GM18499 (cell line): ENCODE measurements at regions not wholly inside any gene's neighbourhood (a gene's known extent, or its start where the extent isn't known, plus 50 kb on each side); places are given as distances from the start of the nearest gene placed in this dataset.

Experiments
- ATAC-seq: cut with Tn5 transposase; IDR thresholded peaks from one replicate; pipeline ENCODE4 v1.9.1; 2021; ENCODE audit warnings: moderate number of reproducible peaks; ENCODE audit not compliant: insufficient read depth, unreplicated experiment

DNA sequence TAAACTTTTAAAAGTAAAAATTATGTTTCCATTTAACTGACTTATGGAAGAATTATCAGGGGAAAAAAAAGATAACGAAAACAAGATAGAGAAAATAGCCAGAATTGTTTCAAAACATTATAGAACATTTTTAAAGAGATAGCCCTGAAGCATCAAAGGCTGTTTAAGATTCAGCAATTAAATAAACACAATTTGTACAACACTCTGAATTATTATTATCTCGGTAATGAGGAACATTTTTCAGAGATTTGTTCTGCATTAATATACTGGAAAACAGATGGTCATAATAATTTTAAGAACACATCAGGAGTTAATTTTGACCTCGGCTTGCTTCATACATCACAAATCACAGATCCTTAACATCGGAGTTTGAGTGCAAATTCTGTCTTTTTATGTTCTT is 643.8 kb downstream of the SORCS1 start:
- no peak for ATAC-seq

DNA sequence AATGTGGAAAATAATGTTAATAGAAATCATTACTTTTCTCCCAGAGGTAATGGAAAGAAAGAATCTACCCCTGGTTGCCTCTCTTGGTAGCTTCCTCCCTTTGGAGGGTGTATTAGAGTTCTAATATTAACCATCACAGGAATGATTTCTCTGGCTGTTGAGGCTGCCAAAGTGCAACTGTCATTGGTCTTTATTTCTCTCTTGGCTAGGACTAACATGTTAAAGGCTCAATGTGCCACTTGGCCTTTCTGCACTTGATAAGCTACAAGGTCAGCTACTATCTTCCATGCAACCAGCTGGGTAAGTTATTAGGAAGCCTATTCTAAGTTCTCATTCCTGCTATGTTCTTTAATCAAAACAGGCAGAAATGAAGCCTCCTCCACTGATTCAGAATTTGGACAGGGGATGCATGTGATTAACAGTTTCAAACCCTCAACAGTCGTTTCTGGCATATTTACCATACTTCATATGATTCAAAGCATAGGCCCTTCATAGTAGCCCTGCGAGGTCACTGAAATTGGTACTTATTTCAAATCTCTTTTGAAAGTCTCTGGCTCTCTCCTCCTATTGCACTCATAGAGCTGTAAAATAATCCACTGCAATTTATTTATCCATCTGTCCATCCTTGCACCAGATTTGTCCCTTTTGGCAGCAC is 645.0 kb downstream of the SORCS1 start:
- no peak for ATAC-seq

DNA sequence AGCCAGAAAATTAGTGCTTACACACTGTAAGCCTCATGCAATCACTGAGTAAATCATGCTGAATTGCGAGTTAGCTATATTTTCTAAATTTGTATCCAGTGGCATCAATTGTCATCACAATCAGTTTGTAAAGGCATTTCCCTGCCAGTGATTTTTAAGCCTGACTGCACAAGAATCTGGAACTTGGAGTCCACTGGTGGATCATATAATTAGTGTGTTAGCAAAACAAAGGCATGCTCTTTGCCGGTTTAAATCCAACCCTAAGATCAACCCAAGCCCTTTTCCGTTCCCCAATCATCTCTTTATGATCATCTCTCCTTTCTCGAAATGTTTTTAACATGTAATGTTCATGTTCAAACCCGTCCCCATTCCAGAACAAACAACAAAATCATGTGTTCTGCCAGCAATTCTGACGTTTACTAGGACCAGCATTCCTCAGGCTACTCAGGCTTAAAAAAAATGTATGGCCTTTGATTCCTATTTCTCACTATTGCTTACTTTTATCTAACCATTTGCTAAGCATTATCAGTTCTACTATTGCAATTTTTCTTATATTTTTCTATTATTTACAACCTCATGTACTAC is 649.2 kb downstream of the SORCS1 start:
- ATAC-seq, result no peak

DNA sequence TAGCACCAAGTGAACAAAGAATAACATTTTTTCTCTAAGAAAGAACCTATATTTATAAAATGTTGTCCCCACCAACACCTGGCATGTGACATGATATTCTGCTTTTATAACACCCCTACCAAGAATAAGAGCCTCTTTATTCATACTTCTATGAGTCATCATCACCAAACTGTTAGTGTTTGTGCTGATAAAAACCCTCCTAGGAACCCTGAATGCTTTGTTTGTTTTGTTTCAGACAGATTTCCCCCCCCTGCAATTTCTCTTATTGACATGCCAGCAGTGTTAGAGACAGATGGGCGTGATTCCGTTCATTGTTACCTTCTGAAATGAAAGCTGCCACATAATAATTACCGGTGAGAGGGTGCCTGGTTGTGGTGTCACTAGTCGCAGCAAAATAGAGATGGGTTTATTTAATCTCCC is 651.1 kb downstream of the SORCS1 start:
- no peak for ATAC-seq

DNA sequence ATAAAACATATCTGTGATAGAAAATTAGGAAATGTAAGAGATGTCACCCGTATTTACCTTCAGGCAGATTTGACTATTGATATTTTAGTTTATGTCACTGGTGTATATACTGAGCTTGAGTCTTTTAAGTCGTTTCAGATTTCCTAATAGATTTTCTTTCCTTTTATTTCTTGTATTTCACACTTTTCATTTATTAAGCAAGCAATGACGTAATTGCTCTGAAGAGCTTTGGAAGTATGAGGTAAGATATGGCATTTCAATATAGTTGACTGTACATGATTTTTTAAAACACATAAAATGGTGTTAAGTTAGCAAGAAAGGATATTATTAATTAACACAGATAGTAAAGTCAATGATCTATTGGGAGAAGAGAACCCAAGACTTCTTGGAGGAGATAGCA is 652.6 kb downstream of the SORCS1 start:
- ATAC-seq, result no peak

DNA sequence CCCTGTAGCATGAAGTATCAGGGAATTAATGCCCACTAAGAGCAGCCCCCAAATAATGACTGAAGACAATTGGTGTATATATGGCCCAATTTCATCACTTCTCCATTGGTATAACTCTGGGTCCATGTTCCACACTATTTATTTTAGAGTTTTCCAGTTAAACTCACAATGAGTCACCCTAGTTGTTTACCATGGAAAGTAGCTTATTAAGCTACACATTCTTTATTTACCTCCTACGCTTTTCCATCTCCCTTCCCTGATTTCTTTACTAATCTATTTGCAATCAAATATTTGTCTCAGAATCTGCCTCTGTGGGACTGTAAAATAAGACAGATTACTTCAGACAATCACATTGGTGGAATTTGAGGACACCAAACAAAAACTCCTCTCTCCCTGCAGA is 655.6 kb downstream of the SORCS1 start:
- no peak for ATAC-seq

DNA sequence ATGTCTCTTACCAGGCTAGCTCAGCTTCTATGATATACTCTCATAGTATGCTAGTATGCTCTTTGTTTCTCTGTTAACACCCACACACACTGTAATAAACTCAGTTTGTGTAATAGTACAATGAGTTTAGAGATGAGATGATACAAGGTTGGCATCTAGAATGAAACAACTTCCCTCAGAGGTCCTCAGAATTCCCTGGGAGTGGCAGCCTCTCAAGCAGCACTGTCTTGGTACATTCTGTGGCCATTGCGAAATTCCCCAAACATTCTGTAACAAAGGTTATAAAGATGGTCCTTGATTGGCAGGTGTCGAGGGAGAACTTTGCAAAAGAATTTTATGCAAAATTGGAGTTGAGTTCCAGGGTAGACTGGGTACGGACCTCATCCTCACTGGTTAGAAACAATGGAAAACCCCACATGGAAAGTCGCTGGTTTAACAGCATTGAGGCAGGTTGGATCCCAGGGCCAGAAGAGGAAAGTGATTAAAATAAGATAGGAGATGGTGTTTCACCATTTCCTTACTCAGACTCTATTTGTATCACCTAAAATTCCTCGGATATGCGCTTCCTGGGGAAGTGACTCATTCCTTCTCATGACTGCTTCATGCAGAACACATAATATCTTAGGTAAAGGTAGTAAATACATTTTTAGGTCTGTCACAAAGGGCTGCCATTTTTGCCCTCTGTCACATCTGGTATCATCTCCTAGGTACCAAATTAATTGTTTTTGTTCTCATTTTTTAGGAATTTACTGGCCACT is 657.8 kb downstream of the SORCS1 start:
- ATAC-seq, result no peak

DNA sequence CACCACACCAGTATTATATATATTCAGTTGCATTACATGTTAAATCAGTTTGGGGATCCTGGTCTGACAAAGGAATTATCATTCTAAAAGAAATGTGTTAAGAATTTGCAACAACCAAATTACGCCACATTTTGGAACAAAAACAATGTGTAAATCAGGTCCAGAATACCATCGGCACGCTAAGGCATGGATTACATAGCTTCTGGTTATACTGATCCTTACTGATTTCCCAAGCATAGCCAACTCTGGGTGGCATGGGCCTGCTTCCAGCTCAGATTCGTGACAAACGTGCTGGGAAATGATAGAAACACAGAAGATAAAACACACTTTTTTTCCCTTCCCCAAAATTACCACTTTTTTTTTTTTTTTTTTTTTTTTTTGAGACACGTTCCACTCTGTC is 660.0 kb downstream of the SORCS1 start:
- ATAC-seq, result no peak

DNA sequence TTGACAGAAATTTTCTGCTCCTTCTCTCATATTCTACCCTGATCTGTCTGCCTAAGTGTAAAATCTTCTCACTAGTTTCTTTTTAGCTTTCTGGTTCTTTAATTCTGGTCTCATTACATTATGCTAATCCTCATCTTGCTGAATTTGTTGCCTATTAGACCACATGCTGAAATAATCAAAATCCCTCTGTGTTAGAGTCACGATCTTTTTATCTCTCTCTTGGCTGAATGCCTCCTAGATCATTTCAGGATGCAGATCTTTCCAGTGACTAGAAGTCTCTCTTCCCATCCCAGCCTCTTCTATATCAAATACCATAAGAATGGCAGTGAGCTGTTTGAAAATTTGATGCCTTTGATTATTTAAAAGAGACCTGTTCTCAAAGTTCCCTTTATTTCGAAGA is 661.9 kb downstream of the SORCS1 start:
- no peak for ATAC-seq

DNA sequence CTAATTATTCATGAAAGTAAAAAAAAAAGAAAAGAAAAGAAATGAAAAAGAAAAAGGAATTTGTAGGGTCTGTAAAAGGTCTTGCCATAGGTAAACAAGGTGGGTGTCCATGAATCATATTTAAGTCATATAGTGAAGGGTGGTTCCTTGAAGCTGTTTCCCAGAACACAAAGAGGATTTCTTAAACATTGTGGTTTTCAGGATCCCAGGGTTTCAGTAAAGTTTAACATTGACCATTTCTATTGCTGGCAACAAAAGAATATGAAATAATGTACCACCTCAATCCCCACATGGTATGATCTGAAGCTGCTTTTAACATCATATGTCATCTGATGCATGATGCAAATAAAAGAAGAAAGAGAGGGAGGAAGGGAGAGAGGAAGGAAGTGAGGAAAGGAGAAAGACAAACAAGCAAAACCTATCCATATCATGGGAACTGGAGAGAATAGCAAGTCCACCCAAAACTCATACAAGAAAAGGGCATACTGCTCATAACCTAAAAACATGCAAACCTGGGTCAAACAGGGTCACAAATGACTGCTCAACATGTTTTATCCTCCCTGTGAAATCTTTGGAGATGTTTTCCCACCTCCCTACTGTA is 663.5 kb downstream of the SORCS1 start:
- no peak for ATAC-seq

DNA sequence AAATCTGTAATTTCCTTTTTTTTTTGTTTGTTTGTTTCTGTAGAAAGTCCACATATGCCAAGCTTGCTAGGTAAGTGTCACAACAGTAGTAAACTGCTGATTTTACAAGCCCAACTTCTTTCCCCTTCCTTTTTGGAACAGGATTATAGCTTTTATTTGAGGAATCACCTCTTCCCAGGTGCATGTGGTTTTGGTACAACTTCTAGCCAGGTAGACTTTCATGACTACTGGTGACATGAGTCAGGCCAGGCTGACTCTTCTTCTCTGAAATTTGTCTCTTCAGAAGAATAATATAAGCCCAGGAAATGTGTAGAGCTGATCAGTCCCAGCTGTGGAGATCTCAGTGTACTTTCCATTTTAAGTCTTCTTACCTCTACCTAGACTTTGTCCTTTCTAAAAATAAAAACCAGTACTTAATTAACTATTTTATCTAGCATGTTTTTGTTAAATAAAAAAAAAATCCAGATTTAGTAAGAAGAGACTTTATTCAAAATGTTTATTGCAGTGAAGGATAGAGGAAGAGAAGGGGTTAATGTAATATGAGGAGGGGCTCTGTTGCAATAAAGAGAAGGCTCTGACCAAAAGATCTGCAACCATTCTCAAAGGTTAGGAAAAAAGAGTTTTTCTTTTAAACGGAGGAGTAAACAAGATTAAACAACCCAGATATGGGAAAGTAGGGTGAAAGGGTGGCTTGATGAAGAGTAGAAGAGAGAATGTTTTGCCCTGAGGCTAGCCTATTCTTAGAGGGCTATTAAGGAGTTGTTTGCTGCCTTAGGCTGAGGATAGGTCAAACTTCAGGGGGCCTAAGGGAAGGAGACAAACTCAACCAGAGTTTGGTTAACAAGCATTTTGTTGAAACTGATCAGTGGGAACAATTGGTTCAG is 664.2 kb downstream of the SORCS1 start:
- ATAC-seq, result no peak

DNA sequence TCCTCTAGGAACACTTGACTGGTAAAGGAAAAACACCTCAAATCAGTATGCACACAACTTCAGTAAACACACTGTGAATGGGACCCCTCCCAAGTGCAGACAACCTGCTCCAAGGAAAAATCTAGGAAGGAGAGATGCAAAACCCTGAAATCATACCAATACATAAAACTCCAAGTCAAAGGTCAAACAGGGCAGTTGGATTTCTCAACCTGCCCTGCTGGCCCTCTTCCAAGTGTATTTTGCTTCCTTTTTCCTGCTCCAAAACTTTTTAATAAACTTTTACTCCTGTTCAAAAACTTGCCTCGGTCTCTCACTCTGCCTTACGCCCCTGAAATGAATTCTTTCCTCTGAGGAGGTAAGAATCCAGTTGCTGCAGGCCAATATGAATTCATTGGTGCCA is 665.1 kb downstream of the SORCS1 start:
- no peak for ATAC-seq

DNA sequence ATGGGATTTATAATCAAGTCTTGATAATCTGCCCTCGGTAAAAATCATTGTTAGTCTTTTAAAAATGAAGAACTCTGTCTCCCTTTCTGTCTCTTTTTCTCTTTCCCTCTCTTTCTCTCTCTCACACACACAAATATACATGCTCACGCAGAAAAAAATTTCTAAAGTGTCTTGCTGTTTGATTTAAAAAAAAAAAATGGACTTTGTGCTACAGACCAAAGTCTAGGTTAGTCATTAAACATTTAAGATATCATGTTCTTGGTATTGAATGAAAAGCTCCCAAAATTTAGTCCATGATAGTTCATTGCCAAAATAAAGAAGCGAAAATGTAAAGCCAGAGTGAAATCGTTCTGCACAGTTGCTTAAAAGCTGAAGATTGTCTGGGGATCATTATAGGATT is 665.8 kb downstream of the SORCS1 start:
- no peak for ATAC-seq

DNA sequence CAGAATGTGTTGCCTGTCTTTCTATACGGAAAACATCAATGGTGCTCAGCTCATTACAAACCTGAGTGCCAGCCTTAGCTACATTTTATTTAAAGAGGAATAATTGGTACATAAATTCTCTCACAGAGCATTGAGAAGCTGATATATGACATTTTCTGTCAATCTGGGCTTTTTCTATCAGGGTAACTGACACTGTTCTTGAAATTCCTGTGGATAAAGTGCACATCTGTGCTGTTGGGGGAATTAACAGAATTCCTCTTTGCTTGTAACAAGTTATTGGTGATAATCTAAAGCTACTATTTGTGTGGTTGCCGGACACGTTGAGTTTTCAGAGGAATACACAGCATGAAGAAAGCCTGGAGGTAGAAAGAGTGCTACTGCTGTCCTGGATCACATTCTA is 668.6 kb downstream of the SORCS1 start:
- ATAC-seq, result no peak

DNA sequence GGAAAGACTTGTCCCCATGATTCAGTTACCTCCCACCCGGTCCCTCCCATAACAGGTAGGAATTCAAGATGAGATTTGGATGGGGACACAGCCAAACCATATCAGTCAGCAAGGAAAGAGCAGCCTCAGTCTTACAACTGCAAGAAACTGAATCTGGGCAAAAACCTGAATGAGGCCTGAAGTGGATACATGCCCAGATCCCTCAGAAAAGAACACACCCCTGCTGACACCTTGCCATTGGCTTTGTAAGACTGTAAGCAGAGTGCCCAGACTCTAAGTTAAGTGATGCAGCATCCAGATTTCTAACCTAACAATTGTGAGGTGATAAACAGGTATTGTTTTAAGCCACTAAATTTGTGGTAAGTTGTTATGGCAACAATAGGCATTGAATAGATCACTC is 670.8 kb downstream of the SORCS1 start:
- no peak for ATAC-seq

DNA sequence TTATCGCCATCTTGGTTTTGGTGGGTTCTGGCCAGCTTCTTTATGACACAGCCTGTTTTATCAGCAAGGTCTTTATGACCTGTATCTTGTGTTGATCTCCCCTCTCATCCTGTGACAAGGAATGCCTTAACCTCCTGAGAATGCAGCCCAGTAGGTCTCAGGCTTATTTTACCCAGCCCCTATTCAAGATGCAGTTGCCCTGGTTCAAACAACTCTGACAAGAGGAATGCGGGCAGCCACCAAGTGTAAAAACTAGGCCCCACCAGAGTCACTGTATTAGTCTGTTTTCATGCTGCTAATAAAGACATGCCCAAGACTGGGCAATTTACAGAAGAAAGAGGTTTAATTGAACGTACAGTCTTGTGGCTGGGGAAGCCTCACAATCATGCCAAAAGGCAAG is 671.3 kb downstream of the SORCS1 start:
- no peak for ATAC-seq

DNA sequence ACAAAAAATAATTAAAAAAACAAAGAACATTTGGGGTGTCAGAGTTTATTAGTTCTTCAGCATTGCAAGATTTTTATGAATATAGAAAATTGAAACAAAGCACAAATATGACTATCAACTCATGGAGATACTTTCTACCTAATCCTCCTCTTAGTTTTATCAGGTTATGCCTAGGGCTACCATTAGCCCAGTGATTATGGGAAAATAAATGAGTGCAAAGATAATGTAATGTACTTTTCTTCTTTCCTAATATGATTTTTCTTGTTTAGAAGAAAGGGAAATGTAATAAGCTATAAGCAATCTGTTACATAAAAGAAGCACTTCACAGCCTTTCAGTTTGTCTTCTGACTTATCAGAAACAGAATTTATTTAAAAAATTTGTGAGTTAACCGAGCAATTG is 676.8 kb downstream of the SORCS1 start:
- no peak for ATAC-seq

DNA sequence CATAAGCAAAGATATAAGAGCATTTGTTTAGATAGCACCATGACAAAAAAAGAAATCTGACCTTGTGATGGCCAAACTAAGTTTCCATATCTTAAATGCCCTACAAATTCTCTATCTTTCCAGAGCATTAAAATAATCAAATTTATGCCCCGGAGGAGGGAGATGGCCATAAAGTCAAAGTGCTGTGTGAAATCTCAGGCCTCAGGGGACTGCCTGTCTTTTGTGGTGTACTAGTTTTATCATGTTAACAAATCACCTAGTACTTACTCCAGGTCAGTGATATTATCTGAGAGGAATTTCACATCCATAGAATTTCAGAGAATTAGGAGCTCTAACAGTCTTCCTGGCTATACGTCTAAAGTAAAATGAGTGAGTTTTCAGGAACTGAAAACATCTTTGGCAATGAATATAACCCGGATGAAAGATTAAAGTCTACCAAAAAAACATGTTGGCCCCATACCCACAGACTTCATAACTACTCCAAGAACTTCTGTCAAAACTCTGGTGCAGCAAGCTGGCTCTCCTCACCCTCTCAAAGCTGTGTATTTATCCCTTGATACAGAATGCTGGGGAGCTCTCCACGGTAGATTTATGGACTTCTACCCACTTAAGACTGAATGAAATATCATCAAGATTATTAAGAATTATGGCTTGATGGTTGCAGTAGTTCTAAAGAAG is 682.8 kb downstream of the SORCS1 start:
- ATAC-seq, result no peak

DNA sequence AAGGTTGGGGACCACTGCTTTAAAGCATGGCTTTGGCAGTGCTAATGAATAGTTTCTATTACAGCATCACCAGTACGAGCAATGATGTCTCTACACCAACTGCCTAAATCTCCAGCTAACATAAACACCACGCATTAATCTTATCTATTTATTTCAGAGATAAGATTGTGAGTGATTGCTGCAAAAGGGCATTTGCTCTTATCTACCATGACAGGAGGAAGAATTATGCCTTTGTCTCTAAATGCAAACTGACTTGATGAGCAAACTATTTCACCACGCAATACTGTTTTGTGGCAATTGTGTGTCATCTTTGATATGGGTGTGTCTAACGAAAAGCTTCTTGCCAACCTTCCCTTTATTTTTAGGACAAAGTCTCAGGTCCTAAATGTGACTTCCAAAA is 684.9 kb downstream of the SORCS1 start:
- ATAC-seq, result no peak

DNA sequence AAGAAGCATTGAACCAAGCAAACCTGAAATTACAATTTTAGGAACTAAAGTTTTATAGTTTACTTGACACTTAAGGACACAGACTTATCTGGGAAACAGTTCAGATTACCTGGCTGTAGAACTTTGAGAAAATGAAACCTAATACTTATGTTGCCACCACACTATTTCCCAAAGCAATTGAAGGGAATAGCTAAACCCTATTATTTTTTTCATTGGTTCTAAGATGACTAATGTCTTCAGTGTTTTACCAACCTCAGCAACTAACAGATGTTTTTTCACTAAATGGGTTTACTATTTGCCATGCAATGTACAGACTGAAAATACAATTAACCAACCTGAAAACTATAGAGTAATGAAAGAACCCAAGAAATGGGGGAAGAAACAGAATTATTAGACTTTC is 689.6 kb downstream of the SORCS1 start:
- no peak for ATAC-seq
